ENCODE measurements at regions not wholly inside any gene's neighbourhood (a gene's known extent, or its start where the extent isn't known, plus 50 kb on each side); places are given as distances from the start of the nearest gene placed in this dataset.

DNA sequence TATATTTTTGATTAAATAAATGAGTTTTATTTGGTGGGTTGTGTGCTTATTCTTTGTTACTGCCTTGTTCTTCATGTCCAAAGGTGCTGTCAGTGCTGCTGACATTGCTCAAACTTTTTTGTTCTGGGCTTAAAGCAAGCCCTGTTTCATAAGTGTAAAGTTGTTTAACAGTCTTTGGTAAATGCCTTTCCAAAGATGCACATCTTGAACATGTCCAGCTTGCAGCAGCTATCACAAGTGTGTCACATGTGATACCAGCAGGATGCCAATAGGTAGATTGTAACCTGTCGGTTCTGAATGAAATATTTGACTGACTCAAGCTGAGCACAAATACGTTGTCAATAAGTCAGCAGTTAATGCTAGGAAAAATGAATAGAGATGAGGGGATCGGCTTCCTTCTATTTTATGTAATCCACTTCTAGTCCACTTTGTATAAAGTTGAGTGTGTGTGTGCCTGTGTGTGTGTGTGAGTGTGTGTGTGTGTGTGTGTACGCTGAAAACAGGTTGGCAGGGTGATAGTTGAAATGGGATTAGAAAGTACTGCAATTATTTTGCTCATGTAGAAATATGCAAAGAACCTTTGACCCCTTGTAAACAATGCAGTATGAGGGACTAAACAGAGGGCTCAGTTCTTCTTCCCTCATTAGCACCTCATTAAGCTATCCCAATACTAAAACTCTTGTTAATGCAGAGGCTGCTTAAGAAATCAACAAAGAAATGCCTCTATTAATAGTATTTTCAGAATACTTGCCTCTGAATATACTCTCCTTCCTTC, 986.5 kb downstream of the TUSC7 start:
- DNase-seq: no peak

DNA sequence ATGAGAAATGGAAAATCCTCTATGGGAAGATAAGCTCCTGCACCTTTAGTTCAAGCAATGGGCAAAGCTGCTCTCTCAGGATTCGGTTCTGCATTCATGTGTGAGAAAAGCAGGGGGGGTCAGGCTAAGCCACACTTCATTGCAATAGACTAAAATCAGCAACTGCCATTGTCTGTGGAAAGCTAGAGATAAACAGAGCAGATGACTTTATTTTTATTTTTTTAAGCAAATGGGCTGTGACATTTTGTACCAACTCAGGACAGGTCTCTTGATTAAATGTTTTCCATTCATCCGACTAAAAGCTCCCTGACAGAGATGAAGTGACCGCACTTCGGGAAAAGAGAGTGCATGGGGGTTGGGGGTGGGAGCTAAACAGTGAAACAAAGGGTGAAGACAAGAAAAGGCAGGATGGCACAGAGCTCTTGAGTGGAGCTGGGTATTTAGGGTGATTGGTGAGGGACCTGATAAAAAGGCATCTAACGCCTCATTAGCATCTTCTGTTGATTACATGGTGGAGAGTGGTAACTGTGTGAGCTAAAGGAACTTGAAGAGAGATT, 987.4 kb downstream of the TUSC7 start:
- DNase-seq: no peak

DNA sequence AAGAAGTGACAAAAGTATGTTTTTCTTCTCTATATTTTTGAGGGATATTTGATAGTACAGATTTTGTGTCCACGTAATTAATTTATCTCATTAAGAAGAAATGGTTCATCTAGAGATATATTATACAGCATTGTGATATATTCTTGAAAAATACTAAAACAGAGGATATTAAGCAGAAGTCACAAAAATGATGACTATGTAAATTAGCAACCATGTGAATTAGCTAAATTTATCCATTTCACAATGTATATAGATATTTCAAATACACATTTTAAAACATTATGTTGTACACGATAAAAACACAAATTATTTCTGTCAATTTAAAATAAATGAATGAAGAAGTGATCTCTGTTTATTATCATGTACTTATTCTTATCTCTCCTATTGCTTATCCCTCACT, 989.5 kb downstream of the TUSC7 start:
- no peak for DNase-seq

DNA sequence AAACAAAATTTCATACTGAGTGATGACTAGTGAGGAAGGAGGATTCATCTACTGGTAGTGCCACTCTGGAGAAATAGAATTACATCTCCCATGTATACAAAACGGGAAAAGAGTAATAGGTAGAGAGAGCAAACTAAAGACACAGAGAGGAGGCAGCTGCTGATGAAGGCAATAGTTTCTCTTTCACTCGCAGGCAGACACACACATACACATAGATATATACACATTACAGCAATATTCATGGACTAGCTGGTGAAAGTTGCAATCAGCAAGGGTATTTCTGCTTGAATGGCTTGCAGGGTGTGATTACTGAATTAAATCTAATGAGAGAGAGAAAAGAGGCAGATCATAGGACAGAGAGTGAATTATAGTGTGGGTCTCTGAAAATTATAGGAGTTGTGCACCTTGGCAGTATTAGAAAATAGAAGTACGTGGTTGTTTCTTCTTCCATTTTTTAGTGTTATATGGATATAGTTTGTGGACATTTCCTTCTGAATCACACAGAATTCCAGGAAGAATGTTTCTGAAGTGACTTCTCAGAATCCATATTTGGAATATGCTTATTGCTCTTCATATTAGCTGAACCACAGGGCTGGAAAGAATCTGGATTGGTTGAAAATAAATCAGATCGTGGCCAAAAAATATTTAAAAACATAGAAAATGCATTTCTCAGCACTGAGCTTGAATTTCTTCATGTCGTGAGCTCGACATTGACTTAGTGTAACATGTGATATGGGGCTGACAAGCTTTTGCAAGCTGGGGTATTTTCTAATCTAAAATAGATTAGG, 991.2 kb downstream of the TUSC7 start:
- no peak for DNase-seq

DNA sequence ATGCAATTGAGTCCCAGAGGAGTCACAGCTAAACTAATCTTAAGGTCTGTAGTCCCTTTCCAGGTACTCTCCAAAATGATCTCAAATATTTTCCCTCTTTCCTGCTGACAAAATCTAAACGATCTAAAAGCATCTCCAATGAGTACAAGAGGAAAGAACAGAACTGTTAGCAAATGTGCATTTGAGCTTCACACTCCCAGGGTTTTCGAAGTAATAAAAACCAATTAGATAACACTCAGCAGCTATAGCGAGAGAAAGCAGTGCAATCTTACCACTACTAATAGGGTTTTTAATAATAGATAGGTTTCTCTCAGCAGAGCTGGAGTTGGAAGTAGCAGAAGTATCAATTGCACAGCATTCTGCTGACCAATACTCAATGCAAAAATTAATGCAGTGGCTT, 995.4 kb downstream of the TUSC7 start:
- DNase-seq: no peak

DNA sequence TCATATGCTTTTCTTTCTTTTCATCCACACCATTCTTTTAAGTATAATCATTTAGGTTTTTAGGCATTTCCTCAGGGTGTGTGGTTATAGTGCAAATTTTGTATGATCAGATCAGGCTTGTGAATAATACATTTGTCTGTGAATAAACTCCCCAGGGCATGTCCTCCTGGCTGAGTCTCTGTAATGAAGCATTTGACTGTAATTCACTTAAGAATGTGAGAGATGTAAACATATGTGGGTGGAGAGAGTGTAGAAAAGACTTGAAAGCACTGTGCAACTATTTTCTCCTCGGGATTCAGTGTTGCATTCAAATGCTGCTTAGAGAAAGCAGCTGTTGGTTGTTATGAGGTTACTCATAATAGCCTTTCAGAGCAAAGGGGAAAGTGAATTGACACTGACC, 996.5 kb downstream of the TUSC7 start:
- DNase-seq: no peak

DNA sequence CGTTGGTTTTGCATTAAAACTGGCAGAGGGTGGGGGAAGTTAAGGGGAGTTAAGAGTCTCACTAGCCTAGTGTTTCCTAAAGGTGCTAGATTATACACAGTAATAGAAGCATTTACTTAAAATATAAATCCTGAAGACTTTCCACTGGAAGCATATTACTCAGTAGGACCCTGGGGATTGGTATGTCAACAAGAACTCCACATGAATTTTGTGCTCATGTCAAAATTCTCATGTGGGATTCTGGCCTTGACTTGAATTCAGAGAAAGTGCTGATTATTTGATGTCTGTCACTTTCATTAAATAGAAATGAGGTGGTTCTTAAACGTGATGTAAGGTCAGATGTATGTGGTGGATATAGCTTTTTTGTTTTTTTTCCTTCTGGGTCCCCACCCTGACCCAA, 997.2 kb downstream of the TUSC7 start:
- DNase-seq: no peak

DNA sequence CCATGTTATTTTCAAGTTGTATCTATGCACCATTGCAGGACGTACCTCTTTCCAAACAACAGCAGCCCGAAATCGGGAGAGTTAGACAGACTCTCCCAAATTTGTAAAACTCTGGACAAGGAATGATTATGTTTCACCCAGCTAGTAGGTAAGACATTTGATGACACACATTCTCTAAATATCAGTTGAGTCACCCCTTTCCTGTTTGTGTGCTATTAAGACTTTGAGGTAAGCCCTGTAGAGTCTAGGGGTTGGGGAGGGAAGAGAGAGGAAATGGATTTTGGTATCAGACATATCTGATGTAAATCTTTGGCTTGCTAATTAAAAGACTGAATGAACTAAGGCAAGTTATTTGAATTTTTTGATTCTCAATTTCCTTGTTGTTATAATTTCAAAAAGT, 999.0 kb downstream of the TUSC7 start:
- DNase-seq: no peak

DNA sequence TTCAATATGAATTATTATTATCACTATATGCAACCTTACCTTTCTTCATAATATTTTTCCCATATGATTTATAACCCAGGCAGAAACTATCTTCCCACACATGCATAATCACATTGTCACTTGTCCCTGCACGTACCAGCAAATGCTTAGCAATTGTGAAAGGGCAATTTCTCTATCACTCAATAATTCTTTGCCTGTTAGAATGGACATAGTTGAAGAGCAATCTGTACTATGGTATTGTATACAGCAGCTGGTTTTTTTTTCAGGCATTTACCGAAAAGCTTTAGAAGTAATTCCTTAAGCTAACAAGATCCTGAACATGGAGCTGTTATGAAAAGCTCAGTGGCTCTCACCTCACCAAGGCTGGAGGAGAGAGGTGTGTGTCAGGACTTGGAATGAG, 999.5 kb downstream of the TUSC7 start:
- no peak for DNase-seq

DNA sequence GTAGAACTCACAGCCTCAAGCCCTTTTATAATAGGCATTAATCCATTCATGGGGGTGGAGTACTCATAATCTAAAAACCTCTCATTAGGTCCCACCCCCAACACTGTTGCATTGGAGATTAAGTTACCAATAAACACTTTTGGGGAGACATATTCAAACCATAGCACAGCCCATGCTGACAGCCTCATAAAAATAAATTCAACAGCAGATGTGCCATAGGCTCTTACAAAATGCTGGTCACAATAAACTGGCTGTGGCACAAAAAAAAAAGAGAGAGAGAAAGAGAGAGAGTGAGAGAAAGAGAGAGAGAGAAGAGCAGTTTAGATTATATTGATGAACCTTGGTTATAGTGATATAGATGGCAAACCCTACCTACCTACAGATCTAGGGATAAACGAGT, 1000.9 kb downstream of the TUSC7 start:
- no peak for DNase-seq

DNA sequence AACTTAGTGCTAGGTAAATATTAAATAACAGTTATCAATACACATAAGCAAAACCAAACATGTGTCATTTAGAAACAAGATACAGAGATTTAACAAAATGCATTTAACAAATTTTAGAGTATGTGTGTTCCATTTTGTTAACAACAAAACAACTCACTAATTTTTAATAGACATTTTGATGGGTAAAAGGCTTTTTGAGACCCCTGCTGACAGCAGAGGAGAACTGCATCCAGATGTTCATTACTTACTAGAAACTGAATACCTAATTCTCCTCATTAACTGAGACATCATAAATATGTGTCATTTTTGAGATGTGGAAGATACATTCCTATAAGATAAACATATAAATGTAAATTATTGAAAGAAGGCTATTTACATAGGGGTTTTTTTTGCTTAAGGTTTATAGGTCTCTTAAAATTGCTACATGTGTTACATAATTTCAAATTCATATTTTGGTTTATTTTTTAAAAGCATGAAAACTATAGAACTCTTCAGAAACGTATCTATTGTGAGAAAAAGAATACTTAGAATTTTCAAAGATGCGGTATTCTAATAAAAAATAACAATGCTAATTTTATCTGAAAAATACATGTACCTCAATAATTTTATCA, 1009.8 kb downstream of the TUSC7 start:
- DNase-seq: no peak

DNA sequence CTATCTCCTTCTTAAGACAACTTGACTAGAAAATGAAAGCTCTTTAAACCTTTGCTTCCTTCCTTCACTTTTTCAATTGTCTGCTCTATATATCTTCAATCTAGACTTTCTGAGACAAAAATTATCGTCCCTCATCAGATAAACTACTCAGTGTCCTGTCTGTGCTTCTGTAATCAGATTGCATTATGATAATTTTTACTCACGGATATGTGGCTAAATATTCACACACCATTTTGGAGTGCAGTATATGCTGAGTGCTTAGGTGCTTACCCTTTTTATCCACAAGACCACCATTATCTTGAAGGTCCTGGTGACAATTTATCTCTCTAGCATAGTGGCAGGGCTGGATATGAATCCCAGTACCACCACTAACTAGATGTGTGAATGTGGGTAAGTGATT, 1012.3 kb downstream of the TUSC7 start:
- DNase-seq: no peak

DNA sequence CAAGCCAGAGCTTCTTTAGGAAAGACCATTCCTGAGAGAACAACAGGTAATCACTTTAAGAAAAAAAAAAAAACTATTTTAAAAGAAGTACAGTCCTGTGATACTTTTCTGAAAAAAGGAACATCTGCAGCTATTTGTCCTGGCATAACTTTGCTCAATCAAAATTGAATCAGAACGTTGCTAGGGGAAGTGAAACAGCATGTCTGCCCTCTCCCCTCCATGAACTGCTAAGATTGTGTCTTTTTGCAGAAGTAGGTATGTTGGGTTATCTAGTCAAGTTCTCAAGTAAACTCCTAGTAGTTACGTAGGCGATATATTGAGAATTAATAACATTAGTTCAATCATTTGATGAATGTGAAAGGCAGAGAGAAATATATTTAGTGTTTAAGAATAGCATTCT, 1013.3 kb downstream of the TUSC7 start:
- no peak for DNase-seq

DNA sequence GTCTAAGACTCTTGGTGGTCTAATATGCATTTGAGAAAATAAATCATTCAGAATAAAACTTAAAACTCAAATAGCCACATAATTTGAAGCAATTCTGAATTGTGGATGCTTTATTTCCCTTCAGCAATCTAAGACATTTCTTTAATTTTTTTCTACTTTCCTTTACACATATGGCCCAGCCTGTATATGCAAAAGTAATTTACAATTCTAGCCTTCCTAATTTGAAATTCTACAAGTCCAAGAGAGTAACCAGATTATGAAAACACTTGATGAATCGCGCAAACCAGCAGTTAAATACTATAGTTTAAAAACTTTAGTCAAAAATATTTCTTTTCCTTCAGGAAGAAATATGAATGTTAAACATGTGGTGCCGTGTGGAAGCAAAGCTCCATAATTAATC, 1014.2 kb downstream of the TUSC7 start:
- DNase-seq: no peak

DNA sequence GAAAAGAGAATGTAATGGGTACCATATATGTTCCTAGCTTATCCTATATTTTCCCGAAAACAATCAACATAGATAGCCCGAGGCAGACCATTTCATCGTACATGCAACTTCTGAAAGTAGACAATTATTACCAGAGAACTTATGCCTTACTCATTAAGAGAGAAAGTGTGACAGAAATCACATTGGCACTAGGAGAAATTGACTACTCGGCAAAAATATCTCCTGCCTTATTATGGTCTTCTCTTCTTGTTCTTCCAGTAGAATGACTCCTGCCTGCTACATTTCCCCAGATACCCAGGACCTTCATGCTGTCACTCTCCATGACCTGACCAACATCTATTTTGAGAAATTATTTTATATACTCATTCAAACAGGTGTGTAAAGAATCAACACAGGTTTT, 1015.7 kb downstream of the TUSC7 start:
- DNase-seq: no peak

DNA sequence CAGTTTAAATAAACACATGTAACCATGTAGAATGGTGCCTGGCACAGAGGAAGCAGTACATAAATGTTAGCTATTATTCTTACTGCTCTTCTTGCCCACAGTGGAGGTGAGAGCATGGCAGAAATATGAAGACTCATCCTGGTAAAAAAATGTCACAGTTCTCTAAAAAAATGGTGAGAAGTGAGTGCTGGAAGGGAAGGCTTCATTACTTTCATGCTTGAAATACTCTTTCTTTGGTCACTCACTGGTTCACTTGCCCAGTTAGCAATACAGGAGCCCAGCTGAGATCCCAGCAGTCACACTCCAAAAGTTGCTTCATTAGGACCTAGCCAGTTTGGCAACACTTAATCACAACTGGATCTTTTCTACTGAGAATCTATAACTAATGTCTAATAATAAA, 1017.2 kb downstream of the TUSC7 start:
- DNase-seq: no peak

DNA sequence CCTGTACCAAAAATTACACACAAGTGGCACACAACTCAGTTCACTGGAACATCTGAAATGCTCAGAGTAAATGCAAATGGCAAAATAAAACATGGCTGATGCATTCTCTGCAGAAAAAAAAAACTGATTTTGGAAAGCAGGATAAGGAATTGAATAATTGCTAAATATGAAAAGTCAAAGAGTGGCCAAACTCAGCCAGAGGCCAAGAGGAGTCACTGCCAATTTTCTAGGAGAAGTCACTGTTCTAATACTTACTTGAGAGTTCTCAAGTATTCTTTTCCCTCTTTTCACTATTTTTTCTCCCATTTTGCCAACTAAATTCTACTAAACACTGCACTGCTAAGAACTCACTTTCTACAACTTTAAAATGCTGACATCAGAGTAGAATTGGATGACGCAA, 1018.6 kb downstream of the TUSC7 start:
- no peak for DNase-seq

DNA sequence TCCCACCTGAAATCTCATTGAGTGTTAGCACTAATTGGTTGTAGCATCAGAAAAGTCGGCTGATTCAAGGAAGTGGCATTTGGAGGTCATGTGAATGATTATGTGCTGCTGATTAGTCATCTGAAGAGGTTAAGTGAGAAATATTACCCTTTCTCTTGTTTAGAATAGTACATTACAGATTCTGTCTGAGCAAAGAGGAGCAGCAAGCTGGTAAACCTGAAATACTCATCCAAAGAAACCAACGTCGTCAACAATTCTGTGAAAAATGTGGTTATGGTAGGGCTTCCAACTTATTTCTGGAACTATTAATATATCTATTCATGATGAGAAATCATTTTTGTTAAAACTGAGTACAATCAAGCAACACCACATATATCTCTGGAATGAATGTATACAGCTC, 1024.9 kb downstream of the TUSC7 start:
- no peak for DNase-seq

DNA sequence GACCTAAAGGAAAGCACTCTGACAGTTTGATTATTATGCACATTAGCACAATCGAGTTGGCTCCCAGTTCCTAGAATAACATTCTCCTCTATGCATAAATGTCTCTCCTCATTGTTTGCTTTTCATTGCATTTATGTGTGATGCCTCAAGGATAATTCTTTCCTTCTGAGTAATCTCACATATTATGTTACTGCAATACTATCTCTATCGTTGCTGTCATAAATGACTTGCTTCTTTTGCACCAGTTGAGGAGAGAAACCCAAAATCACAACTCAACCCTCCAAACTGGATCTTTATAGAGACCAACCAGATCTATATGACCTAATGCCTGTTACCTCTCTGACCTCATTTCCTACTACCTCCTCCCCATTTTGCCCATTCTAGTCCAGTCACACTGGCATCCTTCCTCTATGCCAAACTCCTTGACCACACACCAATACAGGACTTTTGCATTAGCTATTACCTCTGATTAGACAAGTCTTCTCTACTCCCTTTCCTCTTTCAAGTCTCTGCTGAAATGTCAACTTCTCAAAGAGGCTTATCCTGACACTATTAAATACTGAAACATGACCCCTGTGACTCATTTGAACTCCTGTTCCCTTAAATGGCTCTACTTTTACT, 1026.0 kb downstream of the TUSC7 start:
- no peak for DNase-seq

DNA sequence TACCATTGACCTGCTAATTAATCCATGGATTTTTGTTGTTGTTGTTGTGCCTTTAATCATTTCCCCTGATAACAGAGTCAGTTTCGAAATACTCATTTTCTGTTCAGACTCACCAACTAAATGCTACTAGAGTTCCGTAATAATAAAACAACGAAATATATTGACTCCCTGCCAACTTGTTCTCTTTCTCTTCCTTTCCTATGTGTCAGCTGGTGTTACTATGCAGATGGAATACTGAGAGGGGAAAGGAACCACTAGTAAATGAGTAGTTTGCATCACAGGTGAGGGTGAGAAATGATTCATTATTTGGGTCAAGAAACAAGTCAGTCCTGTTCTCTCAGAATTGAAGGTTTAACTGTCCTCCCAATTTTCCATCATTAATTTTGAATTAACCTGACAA, 1027.3 kb downstream of the TUSC7 start:
- DNase-seq: no peak

DNA sequence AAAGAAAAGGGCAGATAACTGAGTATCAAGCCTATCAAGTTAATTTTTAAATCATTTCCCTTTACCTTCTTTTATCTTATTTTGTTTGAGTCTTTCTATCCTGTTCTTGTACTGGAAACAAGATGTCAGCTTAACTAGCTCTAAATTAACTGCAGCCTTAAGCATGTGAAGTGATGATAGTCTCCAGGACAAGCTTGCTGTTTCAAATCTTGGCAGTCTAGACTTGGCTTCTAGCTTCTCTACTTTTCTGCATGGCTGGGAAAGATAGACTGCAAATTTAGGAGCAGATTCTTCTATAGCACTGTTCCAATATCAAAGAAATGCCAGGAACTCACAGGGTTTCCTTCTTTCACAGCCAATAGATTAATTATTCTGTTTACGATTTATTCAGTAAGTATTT, 1034.4 kb downstream of the TUSC7 start:
- DNase-seq: no peak

DNA sequence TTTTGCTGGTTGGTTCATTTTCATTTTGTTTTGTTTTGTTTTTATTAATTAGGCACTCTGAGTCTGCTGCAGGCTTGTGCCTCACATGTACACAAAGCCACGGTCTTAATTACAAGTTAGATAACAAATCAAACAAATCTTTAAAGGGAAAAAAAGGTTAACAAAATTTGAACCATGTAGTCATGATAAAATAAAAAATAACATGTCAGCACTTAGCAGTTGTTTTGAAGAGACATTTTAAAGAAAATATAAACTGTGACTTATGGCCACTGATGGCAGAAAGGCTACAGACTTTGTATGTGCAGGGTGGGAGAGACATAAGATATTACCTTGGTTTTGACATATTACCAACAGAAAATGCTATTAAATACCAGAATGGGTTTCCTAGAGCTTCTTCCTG, 1035.4 kb downstream of the TUSC7 start:
- DNase-seq: no peak

DNA sequence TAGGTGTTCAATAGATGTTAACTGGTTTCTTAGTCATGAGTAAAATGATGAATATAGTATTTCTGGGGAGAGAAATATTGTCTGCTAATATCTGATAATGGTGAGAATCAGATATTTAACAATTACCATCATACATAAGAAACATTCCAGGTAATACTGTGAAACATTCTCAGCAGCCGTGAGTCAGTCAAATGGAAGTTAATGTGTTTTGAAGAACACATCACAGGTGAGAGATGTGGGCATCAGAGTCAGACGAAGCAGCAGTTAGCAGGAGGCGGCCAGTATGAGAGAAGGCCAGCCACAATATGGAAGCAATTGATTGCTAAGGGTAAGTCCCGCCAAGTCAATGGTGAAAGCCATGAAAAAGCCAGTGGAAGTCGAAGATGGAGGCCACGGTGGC, 1035.9 kb downstream of the TUSC7 start:
- no peak for DNase-seq

DNA sequence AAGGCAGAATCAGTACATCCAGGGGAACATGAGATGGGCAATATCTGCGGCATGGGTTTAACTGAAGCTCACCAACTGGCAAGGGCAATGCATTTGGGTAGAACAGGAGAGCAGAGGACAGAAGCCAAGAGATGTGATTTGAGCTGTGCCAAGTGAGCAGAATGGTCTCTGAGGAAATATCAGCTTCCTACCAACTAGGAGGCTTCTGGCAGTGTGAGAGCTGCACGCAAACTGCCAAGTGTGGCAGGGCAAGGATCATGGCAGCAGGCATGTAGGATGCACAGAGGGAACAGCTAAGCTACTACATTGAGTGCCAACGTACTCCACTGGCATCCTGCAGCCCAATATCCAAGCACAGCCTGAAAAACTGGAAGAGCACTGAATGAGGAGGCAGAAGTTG, 1036.5 kb downstream of the TUSC7 start:
- no peak for DNase-seq
